GM21367 (cell line): ENCODE measurements at regions not wholly inside any gene's neighbourhood (a gene's known extent, or its start where the extent isn't known, plus 50 kb on each side); places are given as distances from the start of the nearest gene placed in this dataset.

Experiments used
- ATAC-seq: cut with Tn5 transposase; IDR thresholded peaks from one replicate; pipeline ENCODE4 v1.9.1; 2021; ENCODE audit not compliant: unreplicated experiment

DNA sequence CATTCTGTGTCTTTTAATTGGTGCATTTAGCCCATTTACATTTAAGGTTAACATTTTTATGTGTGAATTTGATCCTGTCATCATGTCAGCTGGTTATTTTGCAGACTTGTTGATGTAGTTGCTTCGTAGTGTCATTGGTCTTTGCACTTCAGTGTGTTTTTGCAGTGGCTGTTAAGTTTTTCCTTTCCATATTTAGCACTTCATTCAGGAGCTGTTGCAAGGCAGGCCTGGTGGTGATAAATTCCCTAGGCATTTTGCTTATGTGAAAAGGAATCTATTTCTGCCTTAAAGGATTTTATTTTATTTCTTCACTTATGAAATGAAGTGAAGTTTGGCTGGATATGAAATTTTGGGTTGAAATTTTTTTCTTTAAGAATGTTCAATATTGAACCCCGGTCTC lies 70.2 kb upstream of the CD96 start:
- no peak for ATAC-seq

DNA sequence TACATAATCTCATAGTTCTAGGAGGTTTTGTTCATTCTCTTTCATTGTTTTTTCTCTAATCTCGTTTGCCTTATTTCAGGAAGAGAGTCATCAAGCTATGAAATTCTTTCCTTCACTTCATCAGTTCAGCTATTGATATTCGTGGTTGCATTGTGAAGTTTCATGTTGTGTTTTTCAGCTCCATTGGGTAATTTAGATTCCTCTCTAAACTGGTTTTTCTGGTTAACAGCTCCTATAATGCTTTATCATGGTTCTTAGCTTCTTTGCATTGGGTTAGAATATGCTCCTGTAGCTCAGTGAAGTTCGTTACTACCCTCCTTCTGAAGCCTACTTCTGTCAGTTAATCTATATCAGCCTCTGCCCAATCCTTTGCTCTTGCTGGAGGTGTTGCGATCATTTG lies 69.4 kb upstream of the CD96 start:
- ATAC-seq, result no peak

DNA sequence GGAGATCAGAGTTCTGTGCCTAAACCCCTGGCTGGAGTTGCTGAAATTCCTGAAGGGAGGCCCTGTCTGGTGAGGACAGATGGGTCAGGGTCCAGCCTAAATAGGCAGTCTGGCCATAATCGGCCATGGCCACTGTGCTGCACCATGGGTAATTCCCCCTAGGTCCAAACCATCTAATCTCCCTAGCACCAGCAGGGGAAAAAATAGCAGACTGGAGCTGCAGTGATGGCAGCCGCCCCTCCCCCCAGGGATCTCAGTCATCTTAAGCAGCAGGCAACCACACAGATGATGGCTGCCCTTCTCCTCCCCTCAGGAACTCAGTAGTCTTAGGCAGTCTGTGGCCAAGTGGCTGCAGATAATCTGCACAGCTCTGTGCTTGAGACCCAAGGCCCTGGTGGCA lies 68.4 kb upstream of the CD96 start:
- ATAC-seq, result no peak

DNA sequence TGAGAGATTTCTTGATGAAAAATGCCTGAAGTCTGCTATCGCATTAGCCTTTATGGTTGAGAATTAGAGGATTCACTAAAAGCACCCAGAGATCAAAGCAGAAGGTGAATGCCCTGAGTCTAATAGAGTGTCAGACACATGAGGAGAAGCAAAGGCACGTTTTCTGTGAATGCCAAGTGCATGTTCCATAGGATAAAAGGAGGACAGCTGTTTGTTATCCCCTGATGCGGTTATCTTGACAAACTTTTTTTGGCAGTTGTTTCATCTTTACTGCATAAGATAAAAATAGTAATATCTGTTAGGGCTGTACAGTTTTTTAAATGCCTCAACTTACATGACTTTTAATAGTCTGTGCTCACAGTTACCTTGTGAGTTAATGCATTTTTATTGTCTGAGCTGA lies 65.3 kb upstream of the CD96 start:
- no peak for ATAC-seq

DNA sequence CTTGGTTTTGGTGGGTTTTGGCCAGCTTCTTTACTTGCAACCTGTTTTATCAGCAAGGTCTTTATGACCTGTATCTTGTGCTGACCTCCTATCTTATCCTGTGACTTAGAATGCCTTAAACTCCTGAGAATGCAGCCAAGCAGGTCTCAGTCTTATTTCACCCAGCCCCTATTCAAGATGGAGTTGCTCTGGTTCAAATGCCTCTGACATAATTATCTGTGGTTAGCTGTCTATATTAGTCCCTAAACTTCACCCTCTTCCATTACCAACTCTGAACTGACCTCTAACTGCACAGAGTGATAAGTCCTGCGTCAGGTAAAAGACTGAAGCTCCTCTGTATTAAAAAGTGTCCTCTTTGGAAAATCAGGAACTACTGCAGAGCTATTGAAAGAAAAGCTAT lies 61.9 kb upstream of the CD96 start:
- no peak for ATAC-seq

DNA sequence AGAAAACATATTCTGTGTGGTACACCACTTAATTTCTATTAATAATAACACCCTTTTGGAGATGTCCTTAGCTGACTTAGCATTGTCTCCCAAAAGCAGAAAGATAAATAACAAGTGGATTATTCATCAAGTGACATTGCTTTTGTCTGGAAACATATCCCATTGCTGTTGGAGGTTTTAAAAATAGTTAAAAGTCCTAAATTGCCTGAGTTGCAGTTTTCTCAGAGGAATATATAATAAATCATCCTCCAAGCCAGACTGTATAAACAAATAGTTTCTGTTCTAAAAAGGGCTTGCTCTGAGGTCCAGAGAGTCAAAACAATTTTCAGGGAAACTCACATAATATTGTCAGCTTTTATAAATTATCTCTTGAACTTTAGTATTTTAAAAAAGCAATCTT lies 60.4 kb upstream of the CD96 start:
- no peak for ATAC-seq

DNA sequence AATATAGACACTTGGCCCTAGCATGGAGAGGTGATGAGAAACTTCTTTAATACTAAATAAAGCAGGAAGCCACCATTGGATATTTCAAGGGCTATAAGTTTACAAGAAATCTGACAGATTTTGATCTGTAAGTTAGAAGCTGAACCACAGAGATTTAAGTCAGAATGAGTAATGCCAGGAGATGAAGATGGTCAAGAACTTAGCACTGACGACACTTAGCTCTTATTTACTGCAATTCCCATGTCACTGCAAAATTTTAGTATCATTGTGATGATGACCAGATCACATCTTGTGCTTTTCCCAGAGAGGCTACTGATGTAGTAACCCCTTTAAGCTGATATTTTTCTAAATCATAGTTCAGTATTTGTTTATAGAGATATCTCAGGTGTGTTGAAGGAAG lies 59.4 kb upstream of the CD96 start:
- no peak for ATAC-seq

DNA sequence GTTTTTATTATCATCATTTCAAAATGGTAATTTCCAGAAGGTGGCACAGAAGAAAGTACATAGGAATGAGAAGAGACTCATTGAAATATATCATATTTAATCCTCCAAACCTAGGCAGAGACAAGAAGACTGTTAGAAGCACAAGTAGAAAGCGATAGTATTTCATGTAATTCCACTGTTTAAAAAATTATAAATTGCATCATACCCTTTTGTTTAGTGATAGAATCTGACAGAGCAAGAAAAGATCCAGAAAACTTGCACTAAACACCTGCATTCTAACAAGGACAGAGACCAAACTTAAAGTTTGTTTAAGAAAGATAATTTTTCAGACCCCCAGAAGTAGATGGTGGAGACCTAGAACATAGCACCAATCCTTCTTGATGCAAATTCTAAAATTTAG lies 56.9 kb upstream of the CD96 start:
- no peak for ATAC-seq
